ENCODE measurements at regions not wholly inside any gene's neighbourhood (a gene's known extent, or its start where the extent isn't known, plus 50 kb on each side); places are given as distances from the start of the nearest gene placed in this dataset.

DNA sequence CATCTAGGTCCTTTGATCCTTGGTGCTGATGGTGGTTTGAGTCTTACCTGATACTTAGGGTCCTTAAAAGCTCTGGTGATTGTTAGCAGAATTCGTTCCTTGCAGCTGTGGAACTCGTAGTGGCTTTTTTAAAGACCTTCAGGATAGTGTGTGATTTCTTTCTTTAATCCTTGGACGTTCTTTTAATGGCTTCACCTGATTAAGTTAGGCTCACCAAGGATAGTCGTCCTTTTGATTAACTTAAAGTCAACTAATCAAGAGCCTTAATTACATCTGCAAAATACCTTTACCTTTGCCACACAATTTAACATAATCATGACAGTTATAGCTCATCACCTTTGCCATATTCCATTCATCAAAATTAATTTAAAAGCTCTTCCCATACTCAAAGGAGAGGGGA is 1807.7 kb downstream of the OLFM4 start:
- TF ChIP-seq, protein P1, sequence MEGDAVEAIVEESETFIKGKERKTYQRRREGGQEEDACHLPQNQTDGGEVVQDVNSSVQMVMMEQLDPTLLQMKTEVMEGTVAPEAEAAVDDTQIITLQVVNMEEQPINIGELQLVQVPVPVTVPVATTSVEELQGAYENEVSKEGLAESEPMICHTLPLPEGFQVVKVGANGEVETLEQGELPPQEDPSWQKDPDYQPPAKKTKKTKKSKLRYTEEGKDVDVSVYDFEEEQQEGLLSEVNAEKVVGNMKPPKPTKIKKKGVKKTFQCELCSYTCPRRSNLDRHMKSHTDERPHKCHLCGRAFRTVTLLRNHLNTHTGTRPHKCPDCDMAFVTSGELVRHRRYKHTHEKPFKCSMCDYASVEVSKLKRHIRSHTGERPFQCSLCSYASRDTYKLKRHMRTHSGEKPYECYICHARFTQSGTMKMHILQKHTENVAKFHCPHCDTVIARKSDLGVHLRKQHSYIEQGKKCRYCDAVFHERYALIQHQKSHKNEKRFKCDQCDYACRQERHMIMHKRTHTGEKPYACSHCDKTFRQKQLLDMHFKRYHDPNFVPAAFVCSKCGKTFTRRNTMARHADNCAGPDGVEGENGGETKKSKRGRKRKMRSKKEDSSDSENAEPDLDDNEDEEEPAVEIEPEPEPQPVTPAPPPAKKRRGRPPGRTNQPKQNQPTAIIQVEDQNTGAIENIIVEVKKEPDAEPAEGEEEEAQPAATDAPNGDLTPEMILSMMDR (IDR thresholded peaks at IDR 0.05; ENCODE audit: unreplicated experiment) = no peak
- Mint-ChIP-seq H3K36me3 (ENCODE audit: insufficient read depth) (no peaks in the 10 kb centered on the region), H3K9me3 (ENCODE audit: low read depth) (no peaks in the 10 kb centered on the region), H3K27ac (no peak overlapping the region), H3K27me3 (no peaks in the 10 kb centered on the region), H3K4me1 (ENCODE audit: low read depth) (no peaks in the 10 kb centered on the region), H3K4me3 (ENCODE audit: low read depth) (no peak overlapping the region)
- no peak for DNase-seq (ENCODE audit: low spot score, unreplicated experiment)

DNA sequence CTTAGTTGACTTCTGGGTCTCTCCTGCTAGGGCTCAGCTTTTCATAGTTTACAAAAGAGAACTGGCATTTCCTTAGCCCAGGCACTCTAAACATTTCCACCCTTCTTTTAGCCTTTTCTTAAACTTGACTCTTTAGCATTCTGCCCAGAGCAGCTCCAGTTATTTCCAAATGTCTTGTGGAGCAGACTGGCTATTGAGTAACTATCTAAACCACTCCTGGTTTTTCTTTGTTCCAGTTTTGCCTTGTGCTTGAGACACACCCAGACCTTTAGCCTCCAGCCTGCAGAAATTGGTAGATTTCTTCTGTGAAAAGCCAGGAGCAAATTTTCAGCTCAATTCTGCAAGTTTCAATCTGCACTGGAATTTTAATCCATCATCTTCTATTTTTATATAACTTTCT is 1813.1 kb downstream of the OLFM4 start:
- no peak overlapping the region for H3K27ac Mint-ChIP-seq
- H3K4me1 Mint-ChIP-seq (ENCODE audit: low read depth) = no peaks in the 10 kb centered on the region
- DNase-seq (ENCODE audit: low spot score, unreplicated experiment) = no peak
- no peak overlapping the region for H3K4me3 Mint-ChIP-seq (ENCODE audit: low read depth)
- H3K9me3 Mint-ChIP-seq (ENCODE audit: low read depth) = no peaks in the 10 kb centered on the region
- H3K27me3 Mint-ChIP-seq = no peaks in the 10 kb centered on the region
- TF ChIP-seq, protein P1 (IDR thresholded peaks at IDR 0.05; ENCODE audit: unreplicated experiment) = no peak
- H3K36me3 Mint-ChIP-seq (ENCODE audit: insufficient read depth) = no peaks in the 10 kb centered on the region

DNA sequence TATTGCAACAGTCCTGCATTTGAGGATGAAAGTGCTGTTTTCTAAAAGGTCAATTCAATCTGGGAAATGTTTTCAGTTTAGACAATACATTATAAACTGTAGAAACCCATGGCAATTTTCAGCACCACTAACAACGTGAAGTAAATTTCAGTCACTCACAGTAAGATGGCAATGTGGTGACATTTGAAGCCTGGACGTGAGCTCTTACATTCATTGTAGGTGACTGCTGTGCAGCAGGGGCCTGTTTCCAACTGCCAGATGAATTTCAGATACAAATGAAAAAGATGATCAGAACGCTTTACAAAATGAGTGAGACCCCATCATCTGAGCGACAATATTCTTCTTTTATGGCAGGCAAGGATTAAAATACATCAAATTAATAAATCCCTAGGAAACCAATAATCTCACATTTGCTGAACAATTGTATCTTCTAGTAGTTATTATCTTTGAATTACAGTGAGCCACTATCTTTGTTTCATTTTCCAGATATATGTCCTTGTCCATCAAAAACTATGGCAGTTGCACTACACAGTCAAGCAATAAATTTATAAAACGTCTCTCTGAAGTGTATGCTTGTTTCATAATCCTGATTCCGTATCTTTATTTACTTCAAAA is 1816.8 kb downstream of the OLFM4 start:
- Mint-ChIP-seq H3K36me3 (ENCODE audit: insufficient read depth) (no peaks in the 10 kb centered on the region), H3K27ac (no peak overlapping the region), H3K9me3 (ENCODE audit: low read depth) (no peaks in the 10 kb centered on the region), H3K4me3 (ENCODE audit: low read depth) (no peak overlapping the region), H3K4me1 (ENCODE audit: low read depth) (no peaks in the 10 kb centered on the region), H3K27me3 (no peaks in the 10 kb centered on the region)
- no peak for DNase-seq (ENCODE audit: low spot score, unreplicated experiment)
- TF ChIP-seq, protein P1 (IDR thresholded peaks at IDR 0.05; ENCODE audit: unreplicated experiment) = no peak

DNA sequence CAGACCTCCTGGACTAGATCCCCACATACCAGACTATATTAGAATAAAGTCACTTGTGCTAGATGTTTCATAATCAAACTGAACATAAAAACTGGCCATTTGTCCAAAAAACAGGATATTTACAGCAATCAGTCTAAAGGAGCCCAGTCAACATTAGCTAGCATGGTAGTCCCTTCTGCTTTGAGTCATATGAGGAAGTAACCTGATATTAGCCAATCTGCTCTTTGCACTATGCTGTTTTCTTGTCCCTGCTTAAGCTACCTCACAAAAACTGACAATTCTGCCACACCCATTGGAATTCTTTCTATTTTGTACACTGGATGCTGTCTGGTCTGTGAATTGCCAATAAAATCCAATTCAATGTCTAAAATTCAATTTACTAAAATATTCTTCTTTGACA is 1824.2 kb downstream of the OLFM4 start:
- H3K9me3 Mint-ChIP-seq (ENCODE audit: low read depth) = no peaks in the 10 kb centered on the region
- no peak overlapping the region for H3K27ac Mint-ChIP-seq
- H3K27me3 Mint-ChIP-seq = no peaks in the 10 kb centered on the region
- no peak overlapping the region for H3K4me3 Mint-ChIP-seq (ENCODE audit: low read depth)
- TF ChIP-seq, protein P1 (IDR thresholded peaks at IDR 0.05; ENCODE audit: unreplicated experiment) = no peak
- no peaks in the 10 kb centered on the region for H3K4me1 Mint-ChIP-seq (ENCODE audit: low read depth)
- DNase-seq (ENCODE audit: low spot score, unreplicated experiment) = no peak
- no peaks in the 10 kb centered on the region for H3K36me3 Mint-ChIP-seq (ENCODE audit: insufficient read depth)

DNA sequence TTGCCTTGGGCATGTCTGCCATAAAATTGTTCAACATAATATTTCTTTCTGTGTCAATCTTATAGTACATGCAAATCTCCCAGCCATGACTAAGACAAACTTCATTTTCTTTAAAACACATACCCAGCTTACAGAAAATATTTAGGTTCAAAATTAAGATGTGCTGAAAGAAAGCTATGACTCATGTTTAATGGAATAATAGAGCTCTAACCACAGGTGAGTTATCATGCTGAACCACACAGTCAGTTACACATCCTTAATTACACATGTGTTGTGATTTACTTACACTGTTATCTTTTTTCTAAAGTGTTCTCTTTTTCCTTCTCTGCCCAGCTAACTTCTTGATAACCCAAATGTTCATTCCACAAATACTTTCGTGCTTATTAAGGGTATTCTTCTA is 1831.2 kb downstream of the OLFM4 start:
- Mint-ChIP-seq H3K9me3 (ENCODE audit: low read depth) (peaks cover 4% of the 10 kb centered on the region), H3K4me1 (ENCODE audit: low read depth) (peaks cover 1% of the 10 kb centered on the region), H3K27ac (no peak overlapping the region), H3K27me3 (no peaks in the 10 kb centered on the region), H3K4me3 (ENCODE audit: low read depth) (no peak overlapping the region), H3K36me3 (ENCODE audit: insufficient read depth) (no peaks in the 10 kb centered on the region)
- no peak for DNase-seq (ENCODE audit: low spot score, unreplicated experiment)
- TF ChIP-seq, protein P1 (IDR thresholded peaks at IDR 0.05; ENCODE audit: unreplicated experiment) = no peak
